Keratinocyte (primary cell): ENCODE measurements at regions not wholly inside any gene's neighbourhood (a gene's known extent, or its start where the extent isn't known, plus 50 kb on each side); places are given as distances from the start of the nearest gene placed in this dataset.

Source experiments
- DNase-seq: peaks from one replicate; pipeline ENCODE4 v3.0.0-alpha.2; 2011; ENCODE audit warnings: low read depth, missing footprints, low spot score
- FAIRE-seq: peaks from 2 replicates; lab custom pipeline; 2011; peaks lifted over from hg19 to GRCh38; lab: Jason Lieb, UNC
- H2AFZ ChIP-seq: 2 replicates; pipeline ENCODE4 v1.6.0; 2012; ENCODE audit warnings: low read length, control low read depth, inconsistent platforms; ENCODE audit not compliant: control insufficient read depth
- H3K27ac ChIP-seq: 2 replicates; pipeline ENCODE4 v1.5.1; 2011; ENCODE audit warnings: low read length; ENCODE audit not compliant: control insufficient read depth, insufficient read depth
- H3K27me3 ChIP-seq: 3 replicates; pipeline ENCODE4 v1.6.0; 2011; ENCODE audit warnings: low read length; ENCODE audit not compliant: control insufficient read depth, insufficient read depth; ENCODE audit errors: extremely low read depth
- H3K36me3 ChIP-seq, 2 experiments: 2 replicates in 1 of 2; 3 replicates in 1 of 2; pipeline ENCODE4 v1.5.1; 2011; ENCODE audit warnings: low read length in 2 of 2, mild to moderate bottlenecking in 1 of 2; ENCODE audit not compliant: control insufficient read depth in 2 of 2, insufficient read depth in 2 of 2; ENCODE audit errors: extremely low read depth in 1 of 2
- H3K4me1 ChIP-seq: 3 replicates; pipeline ENCODE4 v1.5.1; 2011; ENCODE audit warnings: low read length; ENCODE audit not compliant: control insufficient read depth, insufficient read depth; ENCODE audit errors: extremely low read depth
- H3K4me2 ChIP-seq: 3 replicates; pipeline ENCODE4 v1.6.0; 2011; ENCODE audit warnings: low read depth, low read length; ENCODE audit not compliant: control insufficient read depth, insufficient read depth; ENCODE audit errors: extremely low read depth
- H3K4me3 ChIP-seq, 3 experiments: fragments of 200-600 bp in 1 of 3; sonication (generic) in 1 of 3; 2 replicates in 2 of 3; 3 replicates in 1 of 3; pipeline ENCODE4 v1.5.1; 2011 to 2016; ENCODE audit warnings: low read length in 3 of 3, mild to moderate bottlenecking in 3 of 3, control low read depth in 2 of 3, inconsistent platforms in 1 of 3, low read depth in 1 of 3, mixed read lengths in 1 of 3, mixed run types in 1 of 3, moderate library complexity in 1 of 3; ENCODE audit not compliant: control insufficient read depth in 2 of 3, insufficient read depth in 2 of 3; ENCODE audit errors: extremely low read depth in 1 of 3
- H3K79me2 ChIP-seq: 2 replicates; pipeline ENCODE4 v1.6.0; 2012; ENCODE audit warnings: low read length; ENCODE audit not compliant: control insufficient read depth, insufficient read depth
- H3K9ac ChIP-seq: 3 replicates; pipeline ENCODE4 v1.6.0; 2011; ENCODE audit warnings: low read length; ENCODE audit not compliant: control insufficient read depth, insufficient read depth; ENCODE audit errors: extremely low read depth
- H3K9me1 ChIP-seq: 3 replicates; pipeline ENCODE4 v1.6.0; 2011; ENCODE audit warnings: low read length; ENCODE audit not compliant: control insufficient read depth, insufficient read depth; ENCODE audit errors: extremely low read depth
- H3K9me3 ChIP-seq: 2 replicates; pipeline ENCODE4 v1.5.1; 2012; ENCODE audit warnings: low read depth, low read length; ENCODE audit not compliant: control insufficient read depth
- H4K20me1 ChIP-seq: 3 replicates; pipeline ENCODE4 v1.6.0; 2011; ENCODE audit warnings: low read length; ENCODE audit not compliant: control insufficient read depth, insufficient read depth; ENCODE audit errors: extremely low read depth
- EZH2 ChIP-seq: IDR thresholded peaks from one replicate; pipeline ENCODE4 v1.6.1; 2012; ENCODE audit warnings: inconsistent platforms, mild to moderate bottlenecking, low read length, moderate library complexity
- dilution Hi-C: fragments of 300-500 bp; cut with MboI; formaldehyde crosslinking; loops from one replicate; pipeline ENCODE4 v1.7.0; 2020; ENCODE audit warnings: low sequenced_read_pairs; ENCODE audit not compliant: extremely low pct_ligation_motif_present
- TF ChIP-seq, protein P1 (sequence below), 3 experiments: IDR thresholded peaks in 1 of 3; conservative IDR thresholded peaks in 1 of 3; optimal IDR thresholded peaks in 1 of 3; 2 replicates in 2 of 3; 3 replicates in 1 of 3; pipeline versions ENCODE3 to v1.5.1; 2011; ENCODE audit warnings: low read length in 3 of 3, mild to moderate bottlenecking in 3 of 3, moderate library complexity in 2 of 3, control low read depth in 1 of 3, inconsistent platforms in 1 of 3; ENCODE audit not compliant: insufficient read depth in 2 of 3; ENCODE audit errors: extremely low read depth in 1 of 3

DNA sequence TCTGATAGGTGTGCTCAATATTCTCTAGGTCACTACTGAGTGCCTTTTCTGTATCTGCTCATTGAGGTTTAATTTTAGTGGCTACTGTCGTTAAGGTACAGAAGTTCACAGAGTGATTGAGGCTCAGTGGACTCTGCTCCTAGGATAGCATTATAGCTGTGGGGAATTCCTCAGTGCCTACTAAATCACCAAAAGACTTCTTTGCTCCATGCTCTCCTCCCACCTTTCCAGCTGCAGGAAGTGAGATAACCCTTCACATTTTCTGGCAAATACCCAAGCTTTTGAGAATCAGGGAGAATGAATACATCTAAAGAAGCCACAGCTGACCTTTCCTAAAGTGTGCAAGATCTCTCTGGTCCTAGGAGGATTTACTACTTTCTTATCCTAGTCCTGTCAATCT is 95.2 kb upstream of the FSIP2 start:
- Histone ChIP-seq H4K20me1 (no peaks in the 10 kb centered on the region), H3K9me1 (no peaks in the 10 kb centered on the region), H3K4me2 (no peak overlapping the region), H3K36me3 (no peaks in the 10 kb centered on the region), H3K9ac (no peak overlapping the region), H3K4me1 (no peaks in the 10 kb centered on the region), H3K27me3 (no peaks in the 10 kb centered on the region), H3K27ac (no peak overlapping the region), H3K79me2 (no peaks in the 10 kb centered on the region), H3K9me3 (no peaks in the 10 kb centered on the region), H2AFZ (no peak overlapping the region), H3K4me3 (no peak overlapping the region)
- DNase-seq (no peak), FAIRE-seq (no peak)
- TF ChIP-seq, protein P1, sequence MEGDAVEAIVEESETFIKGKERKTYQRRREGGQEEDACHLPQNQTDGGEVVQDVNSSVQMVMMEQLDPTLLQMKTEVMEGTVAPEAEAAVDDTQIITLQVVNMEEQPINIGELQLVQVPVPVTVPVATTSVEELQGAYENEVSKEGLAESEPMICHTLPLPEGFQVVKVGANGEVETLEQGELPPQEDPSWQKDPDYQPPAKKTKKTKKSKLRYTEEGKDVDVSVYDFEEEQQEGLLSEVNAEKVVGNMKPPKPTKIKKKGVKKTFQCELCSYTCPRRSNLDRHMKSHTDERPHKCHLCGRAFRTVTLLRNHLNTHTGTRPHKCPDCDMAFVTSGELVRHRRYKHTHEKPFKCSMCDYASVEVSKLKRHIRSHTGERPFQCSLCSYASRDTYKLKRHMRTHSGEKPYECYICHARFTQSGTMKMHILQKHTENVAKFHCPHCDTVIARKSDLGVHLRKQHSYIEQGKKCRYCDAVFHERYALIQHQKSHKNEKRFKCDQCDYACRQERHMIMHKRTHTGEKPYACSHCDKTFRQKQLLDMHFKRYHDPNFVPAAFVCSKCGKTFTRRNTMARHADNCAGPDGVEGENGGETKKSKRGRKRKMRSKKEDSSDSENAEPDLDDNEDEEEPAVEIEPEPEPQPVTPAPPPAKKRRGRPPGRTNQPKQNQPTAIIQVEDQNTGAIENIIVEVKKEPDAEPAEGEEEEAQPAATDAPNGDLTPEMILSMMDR (optimal IDR thresholded peaks at IDR 0.05 in 1 of 3, IDR thresholded peaks at IDR 0.05 in 1 of 3, conservative IDR thresholded peaks at IDR 0.05 in 1 of 3; ENCODE audit: extremely low read depth in 1 of 3, insufficient read depth in 2 of 3, low read length in 3 of 3), result no peak
- no peak for TF ChIP-seq EZH2
- dilution Hi-C loops, result no loop called here

DNA sequence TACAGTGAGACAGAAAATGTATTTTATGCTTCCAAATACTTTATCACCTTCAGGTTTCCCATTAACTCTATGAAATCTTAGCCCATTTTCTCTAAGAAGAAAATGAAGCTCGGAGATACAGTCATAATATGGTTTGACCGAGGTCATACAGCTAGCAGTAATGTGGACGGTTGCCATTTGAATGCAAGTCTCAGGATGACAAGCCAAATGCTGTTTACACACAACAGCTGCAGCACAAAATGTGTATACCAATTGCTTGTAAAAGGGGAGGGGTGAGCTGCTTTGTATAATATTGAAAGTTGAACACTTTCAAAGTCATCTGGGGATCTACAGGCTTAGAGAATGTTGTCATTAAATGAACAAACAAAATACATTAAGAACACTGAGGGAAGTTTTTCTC is 93.8 kb upstream of the FSIP2 start:
- Histone ChIP-seq H3K9me3 (no peaks in the 10 kb centered on the region), H3K79me2 (no peaks in the 10 kb centered on the region), H3K27me3 (no peaks in the 10 kb centered on the region), H2AFZ (no peak overlapping the region), H3K9ac (no peak overlapping the region), H3K4me2 (no peak overlapping the region), H3K4me3 (no peak overlapping the region), H3K4me1 (no peaks in the 10 kb centered on the region), H3K27ac (no peak overlapping the region), H3K36me3 (no peaks in the 10 kb centered on the region), H4K20me1 (no peaks in the 10 kb centered on the region), H3K9me1 (no peaks in the 10 kb centered on the region)
- DNase-seq (no peak), FAIRE-seq (no peak)
- no peak for TF ChIP-seq EZH2
- TF ChIP-seq, protein P1 (optimal IDR thresholded peaks at IDR 0.05 in 1 of 3, IDR thresholded peaks at IDR 0.05 in 1 of 3, conservative IDR thresholded peaks at IDR 0.05 in 1 of 3; ENCODE audit: extremely low read depth in 1 of 3, insufficient read depth in 2 of 3, low read length in 3 of 3), result no peak
- dilution Hi-C loops, result no loop called here
